Smooth muscle cell (in vitro differentiated cells): ENCODE measurements at regions not wholly inside any gene's neighbourhood (a gene's known extent, or its start where the extent isn't known, plus 50 kb on each side); places are given as distances from the start of the nearest gene placed in this dataset.

Experiments
- DNase-seq: peaks from one replicate; lab custom pipeline; 2025; ENCODE audit not compliant: unreplicated experiment; lab: John Stamatoyannopoulos, UW
- H2AFZ ChIP-seq: fragments of 200-600 bp; sonication (generic); 2 replicates; pipeline ENCODE4 v1.6.0; 2016; ENCODE audit warnings: antibody characterized with exemption, low read depth, mild to moderate bottlenecking
- H3F3A ChIP-seq: fragments of 200-600 bp; sonication (generic); 2 replicates; pipeline ENCODE4 v1.6.0; 2017; ENCODE audit warnings: antibody characterized with exemption, low read depth
- H3K27ac ChIP-seq: fragments of 200-600 bp; sonication (generic); 2 replicates; pipeline ENCODE4 v1.5.1; 2016; ENCODE audit warnings: low read depth, mild to moderate bottlenecking
- H3K27me3 ChIP-seq: fragments of 200-600 bp; sonication (generic); 2 replicates; pipeline ENCODE4 v1.6.1; 2016; ENCODE audit warnings: low read depth, mild to moderate bottlenecking
- H3K36me3 ChIP-seq: fragments of 200-600 bp; sonication (generic); 2 replicates; pipeline ENCODE4 v1.5.1; 2016; ENCODE audit warnings: low read depth
- H3K4me1 ChIP-seq: fragments of 200-600 bp; sonication (generic); 2 replicates; pipeline ENCODE4 v1.5.1; 2016; ENCODE audit warnings: low read depth
- H3K4me2 ChIP-seq: fragments of 200-600 bp; sonication (generic); 2 replicates; pipeline ENCODE4 v1.6.0; 2016; ENCODE audit warnings: mild to moderate bottlenecking
- H3K4me3 ChIP-seq: fragments of 200-600 bp; sonication (generic); 2 replicates; pipeline ENCODE4 v1.5.1; 2016; ENCODE audit warnings: mild to moderate bottlenecking
- H3K79me2 ChIP-seq: fragments of 200-600 bp; sonication (generic); 2 replicates; pipeline ENCODE4 v1.6.0; 2016; ENCODE audit warnings: low read depth, mild to moderate bottlenecking
- H3K9ac ChIP-seq: fragments of 200-600 bp; sonication (generic); 2 replicates; pipeline ENCODE4 v1.6.0; 2016; ENCODE audit warnings: low read depth
- H3K9me3 ChIP-seq: fragments of 200-600 bp; sonication (generic); replicated peaks from 2 replicates; pipeline ENCODE4 v1.5.1; 2016; ENCODE audit warnings: low read depth
- H4K20me1 ChIP-seq: fragments of 200-600 bp; sonication (generic); 2 replicates; pipeline ENCODE4 v1.6.0; 2016; ENCODE audit warnings: low read depth
- CTCF ChIP-seq: fragments of 200-600 bp; sonication (generic); IDR thresholded peaks from 2 replicates; pipeline ENCODE4 v1.5.1; 2017; ENCODE audit warnings: borderline replicate concordance, mild to moderate bottlenecking, antibody characterized with exemption; ENCODE audit not compliant: insufficient read depth, poor library complexity, severe bottlenecking
- WGBS: methylation state at CpG from one replicate; pipeline ENCODE4 v1.1.7; 2016; ENCODE audit warnings: low lambda C conversion rate; 5-methylcytosine and 5-hydroxymethylcytosine counted together

GRCh38 chr9:31388660-31389059 is 995.8 kb upstream of the ACO1 start:
- H3K36me3 ChIP-seq: no peaks in the 10 kb centered on the region
- H3K4me1 ChIP-seq: no peaks in the 10 kb centered on the region
- no peak overlapping the region for H3K4me2 ChIP-seq
- TF ChIP-seq CTCF: no peak
- H3K9ac ChIP-seq: no peak overlapping the region
- no peak for DNase-seq
- H3K27me3 ChIP-seq: no peaks in the 10 kb centered on the region
- no peak overlapping the region for H3K27ac ChIP-seq
- WGBS: 88% methylated on average over 1 of the region's 1 CpG
- no peak overlapping the region for H3K4me3 ChIP-seq
- H3K9me3 ChIP-seq: no peaks in the 10 kb centered on the region
- no peak overlapping the region for H2AFZ ChIP-seq
- no peaks in the 10 kb centered on the region for H3F3A ChIP-seq
- H4K20me1 ChIP-seq: no peaks in the 10 kb centered on the region
- H3K79me2 ChIP-seq: no peaks in the 10 kb centered on the region

- TF ChIP-seq CTCF: no peak
- H3K4me2 ChIP-seq: no peak overlapping the region
- no peaks in the 10 kb centered on the region for H3K36me3 ChIP-seq
- no peak overlapping the region for H3K4me3 ChIP-seq
- no peak overlapping the region for H3K9ac ChIP-seq
- H3K27ac ChIP-seq: no peak overlapping the region
- no peaks in the 10 kb centered on the region for H3K27me3 ChIP-seq
- no peaks in the 10 kb centered on the region for H3K4me1 ChIP-seq
- H3K9me3 ChIP-seq: no peaks in the 10 kb centered on the region
- DNase-seq: no peak
- H2AFZ ChIP-seq: no peak overlapping the region
- H3K79me2 ChIP-seq: no peaks in the 10 kb centered on the region
- H4K20me1 ChIP-seq: no peaks in the 10 kb centered on the region
- no peaks in the 10 kb centered on the region for H3F3A ChIP-seq
- WGBS: 72% methylated on average over 3 of the region's 3 CpGs
Observed at GRCh38 chr9:31389075-31389474, 995.4 kb upstream of the ACO1 start.

GRCh38 chr9:31390403-31391025 is 993.9 kb upstream of the ACO1 start:
- no peak overlapping the region for H3K27ac ChIP-seq
- no peaks in the 10 kb centered on the region for H4K20me1 ChIP-seq
- H3F3A ChIP-seq: no peaks in the 10 kb centered on the region
- peak overlapping the region; percentile 47 for H2AFZ ChIP-seq
- WGBS: 80% methylated on average over 5 of the region's 5 CpGs
- H3K9me3 ChIP-seq: no peaks in the 10 kb centered on the region
- H3K79me2 ChIP-seq: no peaks in the 10 kb centered on the region
- H3K36me3 ChIP-seq: no peaks in the 10 kb centered on the region
- H3K4me1 ChIP-seq: no peaks in the 10 kb centered on the region
- DNase-seq: no peak
- H3K9ac ChIP-seq: no peak overlapping the region
- no peak overlapping the region for H3K4me2 ChIP-seq
- no peak for TF ChIP-seq CTCF
- no peaks in the 10 kb centered on the region for H3K27me3 ChIP-seq
- H3K4me3 ChIP-seq: no peak overlapping the region

GRCh38 chr9:31393240-31393639 is 991.2 kb upstream of the ACO1 start:
- no peaks in the 10 kb centered on the region for H3K79me2 ChIP-seq
- no peak overlapping the region for H3K27ac ChIP-seq
- no peaks in the 10 kb centered on the region for H3K36me3 ChIP-seq
- no peaks in the 10 kb centered on the region for H4K20me1 ChIP-seq
- H2AFZ ChIP-seq: no peak overlapping the region
- H3K4me1 ChIP-seq: no peaks in the 10 kb centered on the region
- H3K27me3 ChIP-seq: no peaks in the 10 kb centered on the region
- no peak for DNase-seq
- H3K9ac ChIP-seq: no peak overlapping the region
- no peak for TF ChIP-seq CTCF
- no peaks in the 10 kb centered on the region for H3K9me3 ChIP-seq
- H3K4me3 ChIP-seq: no peak overlapping the region
- H3K4me2 ChIP-seq: no peak overlapping the region
- H3F3A ChIP-seq: no peaks in the 10 kb centered on the region
